Natural killer cell (primary cell): ENCODE measurements at regions not wholly inside any gene's neighbourhood (a gene's known extent, or its start where the extent isn't known, plus 50 kb on each side); places are given as distances from the start of the nearest gene placed in this dataset.

Experiments
- ATAC-seq, 3 donors: fragments of 150-1000 bp in 2 of 3; fragments of 200-7000 bp in 1 of 3; cut with Tn5 transposase; 1 replicate in 1 of 3; 2 replicates in 2 of 3; pipeline ENCODE4 v1.10.0; 2021; ENCODE audit warnings: mild to moderate bottlenecking in 2 of 3, moderate library complexity in 2 of 3
- DNase-seq, 2 donors: peaks; one replicate each; pipeline versions ENCODE4 v3.0.0 to v3.0.0-alpha.2; 2013 to 2021; ENCODE audit warnings: mixed read lengths in 1 of 2
- H3K27ac ChIP-seq: one replicate; pipeline ENCODE4 v1.5.1; 2013; ENCODE audit warnings: mild to moderate bottlenecking, low read length
- H3K27me3 ChIP-seq: one replicate; pipeline ENCODE4 v1.6.1; 2013; ENCODE audit warnings: low read length; ENCODE audit not compliant: control insufficient read depth, insufficient read depth
- H3K36me3 ChIP-seq: one replicate; pipeline ENCODE4 v1.6.1; 2013; ENCODE audit warnings: low read length; ENCODE audit not compliant: control insufficient read depth, insufficient read depth
- H3K4me1 ChIP-seq: one replicate; pipeline ENCODE4 v1.6.1; 2013; ENCODE audit warnings: low read length; ENCODE audit not compliant: control insufficient read depth, insufficient read depth
- H3K4me3 ChIP-seq: one replicate; pipeline ENCODE4 v1.5.1; 2013; ENCODE audit warnings: low read length
- H3K9me3 ChIP-seq: one replicate; pipeline ENCODE4 v1.6.1; 2013; ENCODE audit warnings: low read length; ENCODE audit not compliant: control insufficient read depth, insufficient read depth
- H3K27ac Mint-ChIP-seq, 2 donors: one replicate each; pipeline ENCODE4 v1.8.0; 2022; ENCODE audit warnings: mild to moderate bottlenecking in 2 of 2, mixed read lengths in 2 of 2, moderate library complexity in 1 of 2
- H3K27me3 Mint-ChIP-seq, 2 donors: one replicate each; pipeline ENCODE4 v1.8.0; 2022; ENCODE audit warnings: low read depth in 2 of 2, mixed read lengths in 2 of 2
- H3K36me3 Mint-ChIP-seq: one replicate; pipeline ENCODE4 v1.8.0; 2022; ENCODE audit warnings: mixed read lengths
- H3K4me1 Mint-ChIP-seq, 2 donors: one replicate each; pipeline ENCODE4 v1.8.0; 2022; ENCODE audit warnings: mixed read lengths in 2 of 2
- H3K4me3 Mint-ChIP-seq: one replicate; pipeline ENCODE4 v1.8.0; 2022; ENCODE audit warnings: mild to moderate bottlenecking, moderate library complexity, mixed read lengths
- H3K9me3 Mint-ChIP-seq, 2 donors: one replicate each; pipeline ENCODE4 v1.8.0; 2022; ENCODE audit warnings: mixed read lengths in 2 of 2
- WGBS: methylation state at CpG from one replicate; pipeline ENCODE4 v1.1.7; 2013; ENCODE audit warnings: missing lambda C conversion rate; ENCODE audit not compliant: insufficient coverage; 5-methylcytosine and 5-hydroxymethylcytosine counted together
- intact Hi-C: fragments of 100-400 bp; cut with micrococcal nuclease; formaldehyde crosslinking; loops from one replicate; pipeline ENCODE4 v1.14.2; 2022
- TF ChIP-seq, protein P1 (sequence below): fragments of 200-600 bp; IDR thresholded peaks from one replicate; pipeline ENCODE4 v1.8.0; 2022; ENCODE audit warnings: antibody characterized with exemption

DNA sequence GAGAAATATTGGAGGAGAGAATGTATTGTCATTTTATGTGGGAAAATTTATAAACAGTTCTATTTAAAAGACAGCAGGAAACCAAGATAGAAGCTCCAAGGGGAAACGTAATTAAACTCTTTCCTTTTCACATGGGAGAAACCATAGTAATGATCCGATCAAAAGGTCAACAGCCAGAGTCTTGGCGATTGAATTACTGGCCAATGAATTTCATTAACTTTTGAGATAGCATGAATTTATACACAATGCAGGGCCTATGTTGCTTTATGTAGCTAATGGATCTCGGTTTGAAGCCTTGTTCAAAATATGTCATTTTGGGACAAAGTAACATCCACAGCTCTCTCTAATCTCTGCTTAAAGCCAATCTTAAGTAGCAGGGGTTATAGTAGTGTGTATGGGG, 897.5 kb upstream of the NDST4 start:
- H3K27ac ChIP-seq, result no peak overlapping the region
- H3K9me3 Mint-ChIP-seq, result peaks cover 17 to 26% of the 10 kb centered on the region in 2 donors
- no peaks in the 10 kb centered on the region for H3K4me1 ChIP-seq
- no peaks in the 10 kb centered on the region for H3K4me1 Mint-ChIP-seq
- H3K27ac Mint-ChIP-seq, result no peak overlapping the region
- no peak overlapping the region for H3K4me3 ChIP-seq
- ATAC-seq, result no peak
- H3K4me3 Mint-ChIP-seq, result no peak overlapping the region
- no peaks in the 10 kb centered on the region for H3K36me3 Mint-ChIP-seq
- no peaks in the 10 kb centered on the region for H3K36me3 ChIP-seq
- H3K9me3 ChIP-seq, result peaks cover 16% of the 10 kb centered on the region
- no peaks in the 10 kb centered on the region for H3K27me3 ChIP-seq
- intact Hi-C loops, result no loop called here
- no peak for DNase-seq
- TF ChIP-seq, protein P1, sequence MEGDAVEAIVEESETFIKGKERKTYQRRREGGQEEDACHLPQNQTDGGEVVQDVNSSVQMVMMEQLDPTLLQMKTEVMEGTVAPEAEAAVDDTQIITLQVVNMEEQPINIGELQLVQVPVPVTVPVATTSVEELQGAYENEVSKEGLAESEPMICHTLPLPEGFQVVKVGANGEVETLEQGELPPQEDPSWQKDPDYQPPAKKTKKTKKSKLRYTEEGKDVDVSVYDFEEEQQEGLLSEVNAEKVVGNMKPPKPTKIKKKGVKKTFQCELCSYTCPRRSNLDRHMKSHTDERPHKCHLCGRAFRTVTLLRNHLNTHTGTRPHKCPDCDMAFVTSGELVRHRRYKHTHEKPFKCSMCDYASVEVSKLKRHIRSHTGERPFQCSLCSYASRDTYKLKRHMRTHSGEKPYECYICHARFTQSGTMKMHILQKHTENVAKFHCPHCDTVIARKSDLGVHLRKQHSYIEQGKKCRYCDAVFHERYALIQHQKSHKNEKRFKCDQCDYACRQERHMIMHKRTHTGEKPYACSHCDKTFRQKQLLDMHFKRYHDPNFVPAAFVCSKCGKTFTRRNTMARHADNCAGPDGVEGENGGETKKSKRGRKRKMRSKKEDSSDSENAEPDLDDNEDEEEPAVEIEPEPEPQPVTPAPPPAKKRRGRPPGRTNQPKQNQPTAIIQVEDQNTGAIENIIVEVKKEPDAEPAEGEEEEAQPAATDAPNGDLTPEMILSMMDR, result no peak
- 81% methylated on average over 4 of the region's 4 CpGs for WGBS
- H3K27me3 Mint-ChIP-seq, result no peaks in the 10 kb centered on the region

DNA sequence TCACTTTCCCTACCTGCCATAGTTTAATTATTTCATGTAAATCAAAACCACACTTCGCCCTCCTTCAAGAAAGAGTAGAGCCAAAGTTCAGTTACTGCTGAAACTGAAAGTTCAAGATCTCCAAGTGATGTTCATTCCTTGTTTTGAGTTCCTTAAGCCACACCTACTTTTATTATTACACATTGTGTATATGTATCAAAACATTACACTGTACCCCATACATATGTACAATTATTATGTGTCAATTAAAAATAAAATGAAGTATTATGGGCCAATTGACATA, 892.3 kb upstream of the NDST4 start:
- Mint-ChIP-seq H3K27me3 (no peaks in the 10 kb centered on the region), H3K36me3 (no peaks in the 10 kb centered on the region), H3K27ac (no peak overlapping the region), H3K4me1 (no peaks in the 10 kb centered on the region), H3K4me3 (no peak overlapping the region), H3K9me3 (peaks cover 8 to 18% of the 10 kb centered on the region in 2 donors)
- H3K27me3 ChIP-seq, result no peaks in the 10 kb centered on the region
- no peak overlapping the region for H3K4me3 ChIP-seq
- ATAC-seq (no peak), DNase-seq (no peak)
- no peak overlapping the region for H3K27ac ChIP-seq
- no peaks in the 10 kb centered on the region for H3K4me1 ChIP-seq
- H3K36me3 ChIP-seq, result no peaks in the 10 kb centered on the region
- intact Hi-C loops, result no loop called here
- TF ChIP-seq, protein P1, result no peak
- WGBS, result 75% methylated on average over 1 of the region's 1 CpG
- H3K9me3 ChIP-seq, result peaks cover 3% of the 10 kb centered on the region

DNA sequence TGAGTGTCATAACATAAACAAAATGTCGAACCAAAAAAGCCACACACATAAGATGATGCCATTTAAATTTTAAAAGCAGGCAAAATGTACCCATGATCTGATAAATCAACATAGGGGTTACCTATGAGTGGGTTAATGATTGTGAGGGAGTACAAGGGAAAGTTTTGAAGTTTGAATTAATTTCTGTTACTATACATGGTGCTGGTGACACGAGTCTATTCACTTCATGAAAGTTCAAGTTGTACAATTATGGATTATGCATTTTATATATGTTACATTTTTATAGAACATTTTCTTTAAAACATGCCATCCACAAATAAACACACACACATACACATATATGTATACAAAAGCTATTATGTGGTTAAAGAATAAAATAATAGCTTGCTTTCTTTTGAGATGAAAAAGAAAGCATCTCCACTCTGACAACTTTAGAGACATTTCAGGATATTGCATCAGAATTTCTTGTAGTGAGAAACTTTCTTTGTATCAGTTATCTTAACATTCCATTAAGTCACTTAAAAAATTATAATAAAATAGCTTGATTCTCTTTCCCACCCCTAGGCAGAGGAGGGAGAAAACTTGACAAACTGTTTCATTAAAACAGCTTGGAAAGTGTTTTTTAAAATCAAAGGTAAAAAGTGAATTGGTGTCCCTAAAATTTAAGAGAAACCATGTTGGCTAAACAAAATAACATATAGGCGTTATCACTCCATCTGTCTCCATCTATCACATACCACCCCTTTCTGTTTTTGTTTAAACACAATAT, 891.8 kb upstream of the NDST4 start:
- Mint-ChIP-seq H3K4me1 (no peaks in the 10 kb centered on the region), H3K27me3 (no peaks in the 10 kb centered on the region), H3K27ac (no peak overlapping the region), H3K36me3 (no peaks in the 10 kb centered on the region), H3K9me3 (peaks cover 7 to 16% of the 10 kb centered on the region in 2 donors), H3K4me3 (no peak overlapping the region)
- peaks cover 3% of the 10 kb centered on the region for H3K9me3 ChIP-seq
- 88% methylated on average over 1 of the region's 3 CpGs for WGBS
- H3K4me1 ChIP-seq, result no peaks in the 10 kb centered on the region
- H3K27me3 ChIP-seq, result no peaks in the 10 kb centered on the region
- H3K27ac ChIP-seq, result no peak overlapping the region
- H3K36me3 ChIP-seq, result no peaks in the 10 kb centered on the region
- intact Hi-C loops, result no loop called here
- ATAC-seq (no peak), DNase-seq (no peak)
- no peak overlapping the region for H3K4me3 ChIP-seq
- TF ChIP-seq, protein P1, result no peak

DNA sequence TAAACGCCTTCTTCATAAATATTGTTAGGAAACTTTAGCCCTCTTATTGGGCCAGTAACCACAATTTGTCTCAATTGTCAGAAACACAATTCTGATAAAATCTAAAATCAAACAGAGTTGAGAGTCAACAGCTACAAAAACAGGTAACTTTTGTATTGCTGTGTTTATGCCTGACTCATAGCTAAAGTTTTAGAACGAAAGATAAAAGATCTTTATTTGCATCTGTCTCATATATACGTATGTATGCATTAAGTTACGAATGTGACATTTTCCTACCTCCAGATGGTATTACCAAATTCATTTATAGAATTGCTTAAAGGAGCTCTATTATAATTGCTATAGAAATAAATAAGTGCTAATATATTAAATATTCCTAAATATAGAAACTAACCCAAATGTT, 887.9 kb upstream of the NDST4 start:
- no peak for ATAC-seq
- H3K4me1 Mint-ChIP-seq, result no peaks in the 10 kb centered on the region
- 100% methylated on average over 1 of the region's 4 CpGs for WGBS

More for the DNA sequence above, 887.9 kb upstream of the NDST4 start:
- Histone ChIP-seq H3K9me3 (peaks cover 3% of the 10 kb centered on the region), H3K27ac (no peak overlapping the region), H3K36me3 (no peaks in the 10 kb centered on the region), H3K27me3 (no peaks in the 10 kb centered on the region), H3K4me1 (no peaks in the 10 kb centered on the region), H3K4me3 (no peak overlapping the region)
- TF ChIP-seq, protein P1, result no peak
- Mint-ChIP-seq H3K4me3 (no peak overlapping the region), H3K9me3 (peaks cover 5 to 11% of the 10 kb centered on the region in 2 donors), H3K36me3 (no peaks in the 10 kb centered on the region), H3K27ac (no peak overlapping the region), H3K27me3 (no peaks in the 10 kb centered on the region)
- DNase-seq, result no peak
- intact Hi-C loops, result no loop called here
